NCI-H1092 (cell line): ENCODE measurements at regions not wholly inside any gene's neighbourhood (a gene's known extent, or its start where the extent isn't known, plus 50 kb on each side); places are given as distances from the start of the nearest gene placed in this dataset.
A peak's percentile ranks its signal among the peaks of the same experiment; 100 is the strongest.
"Not testable (repeated sequence)": the region's sequence is repeated elsewhere in the genome, so short reads cannot be mapped to it uniquely, and the experiment has no call there.

ENCODE experiments used
- DNase-seq: peaks from one replicate; lab custom pipeline; 2025; lab: John Stamatoyannopoulos, UW

DNA sequence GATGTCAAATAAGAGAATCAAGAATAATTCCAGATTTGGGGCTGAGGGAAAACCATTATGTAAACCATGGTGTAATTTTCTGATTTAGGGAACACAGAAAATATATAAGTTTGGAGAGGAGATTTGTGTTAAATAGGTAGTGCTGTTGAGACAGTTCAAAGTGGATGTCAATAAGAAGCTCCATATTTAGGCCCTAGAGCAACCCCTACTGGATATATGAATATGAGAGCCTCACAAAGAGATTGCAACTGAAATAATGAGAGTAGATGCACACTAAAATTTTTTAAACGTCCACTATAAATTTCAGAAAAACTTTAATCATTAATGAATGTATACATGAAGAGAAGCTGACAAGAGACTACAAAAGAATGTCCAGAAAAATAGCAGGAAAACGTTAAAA lies 1447.8 kb upstream of the PRMT6 start:
- no peak for DNase-seq

DNA sequence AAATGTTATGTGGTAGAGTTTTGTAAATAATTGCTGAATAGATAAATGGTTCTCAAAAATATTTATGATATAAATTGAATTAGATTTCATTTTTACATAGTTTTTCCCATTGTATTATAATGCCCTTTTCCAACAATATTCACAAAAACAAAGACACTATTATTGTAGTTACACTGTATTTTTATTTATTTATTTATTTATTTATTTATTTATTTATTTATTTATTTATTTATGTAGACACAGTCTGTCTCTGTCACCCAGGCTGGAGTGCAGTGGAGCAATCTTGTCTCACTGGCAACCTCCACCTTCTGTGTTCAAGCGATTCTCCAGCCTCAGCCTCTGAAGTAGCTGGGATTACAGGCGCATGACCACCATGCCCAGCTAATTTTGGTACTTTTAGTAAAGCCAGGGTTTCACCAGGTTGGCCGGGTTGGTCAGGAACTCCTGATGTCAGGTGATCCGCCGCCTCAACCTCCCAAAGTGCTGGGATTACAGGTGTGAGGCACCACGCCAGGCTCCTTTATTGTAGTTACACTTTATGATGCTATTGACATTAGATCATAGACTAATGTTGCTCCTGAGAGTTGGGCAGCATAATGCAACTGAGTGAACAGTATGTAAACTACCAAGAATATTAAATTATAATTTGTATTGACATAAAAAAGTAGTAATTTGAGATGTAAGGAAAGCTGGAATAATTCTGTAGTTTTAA lies 1430.0 kb upstream of the PRMT6 start:
- no peak for DNase-seq

DNA sequence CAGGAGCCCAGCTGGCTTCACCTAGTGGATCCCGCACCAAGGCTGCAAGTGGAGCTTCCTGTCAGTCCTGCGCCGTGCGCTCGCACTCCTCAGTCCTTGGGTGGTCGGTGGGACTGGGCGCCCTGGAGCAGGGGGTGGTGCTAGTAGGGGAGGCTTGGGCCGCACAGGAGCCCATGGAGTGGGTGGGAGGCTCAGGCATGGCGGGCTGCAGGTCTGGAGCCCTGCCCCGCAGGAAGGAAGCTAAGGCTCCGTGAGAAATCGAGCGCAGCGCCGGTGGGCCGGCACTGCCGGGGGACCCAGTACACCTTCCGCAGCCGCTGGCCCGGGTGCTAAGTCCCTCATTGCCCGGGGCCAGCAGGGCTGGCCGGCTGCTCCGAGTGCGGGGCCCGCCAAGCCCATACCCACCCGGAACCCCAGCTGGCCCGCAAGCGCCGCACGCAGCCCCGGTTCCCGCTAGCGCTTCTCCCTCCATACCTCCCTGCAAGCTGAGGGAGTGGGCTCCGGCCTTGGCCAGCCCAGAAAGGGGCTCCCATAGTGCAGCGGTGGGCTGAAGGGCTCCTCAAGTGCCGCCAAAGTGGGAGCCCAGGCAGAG lies 1425.2 kb upstream of the PRMT6 start:
- DNase-seq, result not testable (repeated sequence)

GRCh38 chr1:105632342-105633196 lies 1423.9 kb upstream of the PRMT6 start:
- no peak for DNase-seq

- DNase-seq, result no peak
These were observed 1420.4 kb upstream of the PRMT6 start for GRCh38 chr1:105636052-105636451.

DNA sequence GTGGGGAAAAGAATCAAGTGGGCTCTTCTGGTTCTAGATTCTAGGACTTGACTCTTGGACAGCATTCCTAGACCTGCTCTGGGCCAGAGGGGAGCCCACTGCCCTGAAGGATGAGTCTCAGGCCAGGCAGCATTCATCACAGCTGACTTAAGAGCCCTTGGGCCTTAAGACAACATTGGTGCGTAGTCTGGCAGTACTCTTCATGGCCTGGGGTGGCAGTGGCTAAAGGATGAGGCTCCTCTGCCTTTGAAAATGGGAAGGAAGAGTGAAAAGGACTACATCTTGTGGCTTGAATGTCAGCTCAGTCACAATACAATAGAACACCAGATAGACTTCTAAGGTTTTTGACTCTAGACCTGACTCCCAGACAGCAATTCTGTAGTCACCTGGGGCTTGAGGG lies 1415.1 kb upstream of the PRMT6 start:
- DNase-seq, result no peak

DNA sequence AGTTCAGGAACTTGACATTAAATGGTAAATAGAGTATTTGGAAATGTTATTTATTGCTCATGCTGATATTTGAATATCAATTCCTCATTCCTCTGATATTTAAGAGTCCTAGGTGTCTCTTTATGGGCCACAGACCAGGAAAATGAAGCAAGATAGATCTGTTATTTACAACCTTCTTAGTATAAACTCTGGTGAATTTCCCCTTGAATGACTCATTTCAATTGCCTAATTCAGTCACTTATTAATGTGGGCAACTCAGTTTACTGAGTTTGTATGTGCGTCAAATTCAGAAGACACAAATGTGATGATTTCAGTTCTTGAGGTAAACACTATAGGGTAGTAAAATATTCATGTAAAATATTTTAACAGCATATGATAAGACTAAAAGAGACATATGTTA lies 1404.4 kb upstream of the PRMT6 start:
- no peak for DNase-seq

GRCh38 chr1:105655032-105655431 lies 1401.4 kb upstream of the PRMT6 start:
- DNase-seq, result no peak

DNA sequence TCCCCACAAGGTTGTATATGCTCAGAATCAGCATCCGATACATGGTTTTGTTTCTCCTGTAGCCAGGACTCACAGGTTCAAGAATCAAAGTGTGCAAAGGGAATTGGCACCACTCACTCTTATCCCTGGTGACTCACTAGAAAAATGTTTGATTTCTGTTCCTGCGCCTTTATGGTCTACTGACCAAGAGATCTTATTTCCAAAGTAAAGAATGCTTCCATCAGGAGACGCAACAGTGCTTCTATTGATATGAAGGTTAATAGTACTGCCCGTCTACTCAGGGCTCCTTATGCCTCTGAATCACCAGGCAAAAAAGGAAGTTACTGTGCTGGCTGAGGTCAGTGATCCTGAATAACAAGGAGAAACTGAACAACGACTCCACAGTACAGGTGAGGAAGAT lies 1392.0 kb upstream of the PRMT6 start:
- DNase-seq, result no peak

GRCh38 chr1:105678334-105678733 lies 1378.1 kb upstream of the PRMT6 start:
- DNase-seq, result no peak

DNA sequence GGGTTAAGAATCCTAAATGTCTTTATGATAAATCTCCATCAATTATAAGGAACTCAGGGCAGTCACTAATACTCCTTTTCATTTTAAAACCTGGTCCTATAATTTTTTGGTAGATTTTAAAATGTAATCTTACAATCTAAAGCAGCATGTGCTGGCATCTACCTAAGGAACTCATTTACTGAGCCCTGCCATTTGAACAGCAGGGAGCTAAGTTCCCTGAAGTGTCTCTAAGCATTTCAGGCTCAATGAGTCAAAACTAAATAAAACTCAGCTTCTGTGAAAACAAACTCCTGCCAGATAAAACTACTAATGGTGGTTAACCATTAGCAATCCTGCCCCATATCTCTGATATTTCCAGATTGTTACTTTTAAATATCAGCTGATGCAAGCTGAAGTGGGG lies 1371.8 kb upstream of the PRMT6 start:
- DNase-seq, result no peak

GRCh38 chr1:105686026-105686425 lies 1370.4 kb upstream of the PRMT6 start:
- DNase-seq, result no peak

DNA sequence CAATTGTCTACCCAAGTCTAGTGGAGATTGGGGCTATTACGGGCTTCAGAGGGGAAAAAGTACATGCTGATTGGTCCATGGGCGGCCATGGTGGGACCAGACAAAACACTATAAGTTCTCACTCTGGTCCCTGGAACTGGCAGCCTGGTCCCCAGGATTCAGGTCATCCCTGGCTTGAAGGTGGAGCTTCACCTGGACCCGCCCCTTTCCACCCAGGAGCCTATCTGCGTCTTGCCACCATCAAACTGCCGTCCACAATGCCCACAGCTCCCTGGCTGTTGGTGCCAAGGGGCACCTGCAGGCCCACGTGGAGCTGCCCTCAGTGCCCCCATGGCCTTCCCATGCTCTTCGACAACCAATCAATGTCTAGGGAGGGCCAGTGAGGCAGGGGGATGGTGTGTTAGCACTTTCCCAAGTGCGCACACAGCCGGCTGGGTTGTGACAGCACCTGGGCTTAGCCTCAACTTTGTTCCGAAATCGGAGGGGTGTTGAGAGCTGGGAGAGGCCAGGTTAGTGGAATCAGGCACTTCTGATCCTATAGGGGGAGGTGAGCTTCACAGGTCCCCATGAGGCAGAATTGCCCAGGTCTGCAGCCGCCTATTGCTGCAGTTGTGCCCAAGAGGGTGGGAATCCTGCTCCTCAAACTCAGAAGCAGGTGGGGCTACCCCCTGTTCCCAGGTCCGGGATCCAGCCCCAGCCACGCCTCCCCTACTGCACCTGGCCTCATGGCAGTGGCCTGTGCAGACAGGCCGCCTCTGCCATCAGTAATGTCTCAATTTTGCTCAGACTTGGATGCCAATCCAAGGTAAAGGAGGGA lies 1369.4 kb upstream of the PRMT6 start:
- DNase-seq, result no peak

- DNase-seq, result no peak
These were observed 1355.8 kb upstream of the PRMT6 start for GRCh38 chr1:105700723-105701122.

DNA sequence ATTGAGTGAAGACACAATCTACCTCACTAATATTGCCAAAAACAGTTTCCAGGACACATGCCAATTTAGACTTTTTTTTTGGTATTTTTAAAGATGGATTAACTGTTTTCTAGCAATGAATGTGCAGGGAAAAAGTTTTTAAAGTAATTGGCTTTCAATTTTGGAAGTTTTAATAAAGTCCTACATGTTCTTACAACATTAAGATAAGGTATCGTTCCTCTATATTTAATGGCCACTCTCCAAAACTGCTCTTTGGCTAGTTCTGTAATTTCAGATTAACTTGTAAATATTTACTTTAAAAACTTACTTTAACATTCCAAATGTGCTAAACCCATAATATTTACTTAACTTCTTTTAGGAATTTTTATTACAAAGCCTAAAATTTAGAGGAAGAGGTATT lies 1332.2 kb upstream of the PRMT6 start:
- no peak for DNase-seq

- peak; percentile 2 for DNase-seq
These were observed 1325.8 kb upstream of the PRMT6 start for GRCh38 chr1:105730701-105731100.

- no peak for DNase-seq
These were observed 1320.1 kb upstream of the PRMT6 start for GRCh38 chr1:105736349-105736748.

- DNase-seq, result no peak
These were observed 1276.7 kb upstream of the PRMT6 start for GRCh38 chr1:105779727-105780126.

DNA sequence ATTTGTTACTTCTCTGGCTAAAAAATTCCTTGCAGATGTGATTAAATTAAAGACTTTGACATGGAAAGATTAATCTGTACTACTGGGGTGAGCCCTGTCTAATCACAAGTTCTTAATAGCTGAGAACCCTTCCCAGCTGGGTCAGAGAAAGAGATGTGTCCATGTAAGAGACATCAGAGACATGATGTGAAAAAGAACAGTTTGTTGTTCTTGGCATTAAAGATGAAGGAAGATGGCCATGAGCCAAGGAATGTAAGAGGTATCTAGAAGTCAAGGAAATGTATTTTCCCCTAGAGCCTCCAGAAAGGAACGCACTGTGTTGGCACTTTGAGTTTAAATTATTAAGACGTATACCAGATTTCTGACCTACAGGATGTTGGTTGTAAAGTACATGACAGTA lies 1271.5 kb upstream of the PRMT6 start:
- no peak for DNase-seq

- peak; percentile 26 for DNase-seq
These were observed 1262.8 kb upstream of the PRMT6 start for GRCh38 chr1:105793536-105794146.

GRCh38 chr1:105795741-105796140 lies 1260.7 kb upstream of the PRMT6 start:
- no peak for DNase-seq
